ENCODE measurements at regions not wholly inside any gene's neighbourhood (a gene's known extent, or its start where the extent isn't known, plus 50 kb on each side); places are given as distances from the start of the nearest gene placed in this dataset.

DNA sequence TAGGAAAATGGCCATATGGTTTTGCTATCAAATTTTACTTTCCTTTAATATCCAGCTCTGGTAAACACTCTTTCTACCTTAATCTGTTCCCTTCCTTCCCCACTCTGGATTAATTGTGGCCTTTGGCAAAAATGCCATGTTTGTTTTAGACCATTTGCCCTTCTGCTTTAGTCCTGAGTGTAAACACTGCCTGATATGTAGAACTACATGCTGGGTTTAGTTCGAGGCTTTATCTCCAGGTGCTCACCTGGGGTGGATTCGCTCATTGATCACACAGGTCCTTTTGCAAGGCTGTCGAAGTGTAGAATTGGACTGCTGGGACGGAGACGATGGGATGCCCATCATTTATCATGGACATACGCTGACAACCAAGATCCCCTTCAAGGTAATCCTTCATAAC is 94.1 kb downstream of the NOC3L start:
- Histone ChIP-seq H3K27me3 (no peaks in the 10 kb centered on the region), H3K4me3 (no peak overlapping the region), H3K4me1 (no peaks in the 10 kb centered on the region), H3K36me3 (no peaks in the 10 kb centered on the region), H3K9me3 (peaks cover 3% of the 10 kb centered on the region), H3K27ac (no peak overlapping the region)
- intact Hi-C loops (cut with DNase I): no loop called here
- TF ChIP-seq POLR2A (IDR thresholded peaks at IDR 0.05): no peak
- TF ChIP-seq, protein P1, sequence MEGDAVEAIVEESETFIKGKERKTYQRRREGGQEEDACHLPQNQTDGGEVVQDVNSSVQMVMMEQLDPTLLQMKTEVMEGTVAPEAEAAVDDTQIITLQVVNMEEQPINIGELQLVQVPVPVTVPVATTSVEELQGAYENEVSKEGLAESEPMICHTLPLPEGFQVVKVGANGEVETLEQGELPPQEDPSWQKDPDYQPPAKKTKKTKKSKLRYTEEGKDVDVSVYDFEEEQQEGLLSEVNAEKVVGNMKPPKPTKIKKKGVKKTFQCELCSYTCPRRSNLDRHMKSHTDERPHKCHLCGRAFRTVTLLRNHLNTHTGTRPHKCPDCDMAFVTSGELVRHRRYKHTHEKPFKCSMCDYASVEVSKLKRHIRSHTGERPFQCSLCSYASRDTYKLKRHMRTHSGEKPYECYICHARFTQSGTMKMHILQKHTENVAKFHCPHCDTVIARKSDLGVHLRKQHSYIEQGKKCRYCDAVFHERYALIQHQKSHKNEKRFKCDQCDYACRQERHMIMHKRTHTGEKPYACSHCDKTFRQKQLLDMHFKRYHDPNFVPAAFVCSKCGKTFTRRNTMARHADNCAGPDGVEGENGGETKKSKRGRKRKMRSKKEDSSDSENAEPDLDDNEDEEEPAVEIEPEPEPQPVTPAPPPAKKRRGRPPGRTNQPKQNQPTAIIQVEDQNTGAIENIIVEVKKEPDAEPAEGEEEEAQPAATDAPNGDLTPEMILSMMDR (IDR thresholded peaks at IDR 0.05): no peak
- TF ChIP-seq POLR2AphosphoS5 (IDR thresholded peaks at IDR 0.05; ENCODE audit: insufficient read depth in 1 of 2, low read depth in 1 of 2): no peak
- DNase-seq (ENCODE audit: extremely low spot score in 2 of 2): no peak

DNA sequence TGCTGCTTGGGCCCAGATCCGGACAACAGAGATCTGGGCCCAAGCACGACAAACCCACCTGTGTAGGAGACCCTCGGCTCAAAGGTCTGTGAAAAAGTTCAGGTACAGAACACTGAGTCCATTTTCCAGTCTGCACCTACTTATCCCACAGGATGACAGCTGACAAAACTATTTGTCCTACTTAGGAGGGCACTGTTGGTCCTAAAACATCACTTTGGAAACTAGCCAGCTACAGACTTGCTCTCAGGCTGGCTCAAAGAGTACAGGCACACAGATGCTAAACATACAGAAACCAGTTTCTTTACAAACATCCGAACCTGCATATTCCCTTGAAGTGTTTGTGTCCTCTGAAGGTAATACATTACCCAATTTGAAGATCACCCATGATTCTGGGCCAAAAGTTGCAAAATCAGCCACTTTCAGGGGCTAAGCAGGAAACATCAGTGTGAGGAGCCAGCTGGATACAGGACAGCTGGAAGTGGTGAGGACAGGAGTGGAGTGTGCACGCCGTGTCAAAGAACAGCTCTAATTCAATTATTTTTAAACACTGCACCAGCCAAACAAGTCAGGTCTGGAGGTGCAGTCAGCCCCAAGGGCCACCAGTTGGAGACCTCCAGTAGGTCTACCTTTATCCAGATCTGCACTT is 88.5 kb downstream of the NOC3L start:
- H3K4me3 ChIP-seq: no peak overlapping the region
- H3K4me1 ChIP-seq: no peaks in the 10 kb centered on the region
- H3K27me3 ChIP-seq: no peaks in the 10 kb centered on the region
- no peak for DNase-seq (ENCODE audit: extremely low spot score in 2 of 2)
- intact Hi-C loops (cut with DNase I): no loop called here
- no peaks in the 10 kb centered on the region for H3K36me3 ChIP-seq
- peaks cover 3% of the 10 kb centered on the region for H3K9me3 ChIP-seq
- no peak overlapping the region for H3K27ac ChIP-seq
- TF ChIP-seq POLR2AphosphoS5 (IDR thresholded peaks at IDR 0.05; ENCODE audit: insufficient read depth in 1 of 2, low read depth in 1 of 2) (no peak), POLR2A (IDR thresholded peaks at IDR 0.05) (no peak)
- TF ChIP-seq, protein P1 (IDR thresholded peaks at IDR 0.05): no peak

DNA sequence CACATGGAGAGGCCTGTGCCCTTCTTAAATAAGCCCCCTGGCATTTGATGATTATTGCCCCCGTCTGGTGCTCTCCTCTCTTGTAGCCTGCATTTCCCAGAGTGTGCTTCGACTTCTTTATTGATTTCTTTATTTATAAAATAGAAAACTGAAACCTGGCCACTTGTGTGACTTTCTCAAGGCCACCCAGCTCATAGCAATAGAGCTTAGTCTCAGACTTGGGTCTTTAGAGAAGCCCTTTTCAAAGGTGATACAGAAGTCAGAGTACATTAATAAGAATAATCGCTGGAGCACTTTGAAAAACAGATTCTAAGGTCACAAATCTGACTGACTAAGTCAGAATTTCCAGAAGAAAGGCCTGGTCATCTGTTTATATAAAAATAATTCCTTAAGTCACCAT is 86.6 kb downstream of the NOC3L start:
- TF ChIP-seq, protein P1 (IDR thresholded peaks at IDR 0.05): no peak
- no peak for TF ChIP-seq POLR2A (IDR thresholded peaks at IDR 0.05)
- no peak for TF ChIP-seq POLR2AphosphoS5 (IDR thresholded peaks at IDR 0.05; ENCODE audit: insufficient read depth in 1 of 2, low read depth in 1 of 2)
- no peaks in the 10 kb centered on the region for H3K27me3 ChIP-seq
- intact Hi-C loops (cut with DNase I): no loop called here
- H3K36me3 ChIP-seq: no peaks in the 10 kb centered on the region
- peaks cover 3% of the 10 kb centered on the region for H3K9me3 ChIP-seq
- DNase-seq (ENCODE audit: extremely low spot score in 2 of 2): no peak
- H3K27ac ChIP-seq: no peak overlapping the region
- H3K4me1 ChIP-seq: no peaks in the 10 kb centered on the region
- no peak overlapping the region for H3K4me3 ChIP-seq

DNA sequence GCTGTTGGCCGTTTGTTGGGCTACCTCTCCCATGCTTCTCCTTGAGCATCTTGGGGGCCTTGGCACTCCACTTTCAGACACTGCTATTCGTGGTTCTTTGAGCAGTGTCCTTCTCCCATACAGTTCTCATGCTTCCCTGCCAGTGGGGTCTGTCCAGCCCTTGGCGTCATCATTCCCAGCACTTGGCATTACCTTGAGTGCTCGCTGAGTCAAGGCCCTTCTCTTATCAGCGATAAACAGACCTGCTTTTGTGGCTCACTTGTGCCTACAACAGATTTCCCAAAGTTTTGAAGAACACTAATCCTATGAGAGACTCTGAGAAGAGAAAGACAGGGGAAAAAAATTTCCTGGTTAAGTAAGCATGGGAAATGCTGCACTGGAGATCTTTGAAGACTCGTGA is 85.3 kb downstream of the NOC3L start:
- TF ChIP-seq POLR2A (IDR thresholded peaks at IDR 0.05) (no peak), POLR2AphosphoS5 (IDR thresholded peaks at IDR 0.05; ENCODE audit: insufficient read depth in 1 of 2, low read depth in 1 of 2) (no peak)
- TF ChIP-seq, protein P1 (IDR thresholded peaks at IDR 0.05): no peak
- no peaks in the 10 kb centered on the region for H3K4me1 ChIP-seq
- H3K27ac ChIP-seq: no peak overlapping the region
- intact Hi-C loops (cut with DNase I): no loop called here
- no peaks in the 10 kb centered on the region for H3K27me3 ChIP-seq
- H3K4me3 ChIP-seq: no peak overlapping the region
- no peaks in the 10 kb centered on the region for H3K36me3 ChIP-seq
- no peak for DNase-seq (ENCODE audit: extremely low spot score in 2 of 2)
- H3K9me3 ChIP-seq: no peaks in the 10 kb centered on the region

DNA sequence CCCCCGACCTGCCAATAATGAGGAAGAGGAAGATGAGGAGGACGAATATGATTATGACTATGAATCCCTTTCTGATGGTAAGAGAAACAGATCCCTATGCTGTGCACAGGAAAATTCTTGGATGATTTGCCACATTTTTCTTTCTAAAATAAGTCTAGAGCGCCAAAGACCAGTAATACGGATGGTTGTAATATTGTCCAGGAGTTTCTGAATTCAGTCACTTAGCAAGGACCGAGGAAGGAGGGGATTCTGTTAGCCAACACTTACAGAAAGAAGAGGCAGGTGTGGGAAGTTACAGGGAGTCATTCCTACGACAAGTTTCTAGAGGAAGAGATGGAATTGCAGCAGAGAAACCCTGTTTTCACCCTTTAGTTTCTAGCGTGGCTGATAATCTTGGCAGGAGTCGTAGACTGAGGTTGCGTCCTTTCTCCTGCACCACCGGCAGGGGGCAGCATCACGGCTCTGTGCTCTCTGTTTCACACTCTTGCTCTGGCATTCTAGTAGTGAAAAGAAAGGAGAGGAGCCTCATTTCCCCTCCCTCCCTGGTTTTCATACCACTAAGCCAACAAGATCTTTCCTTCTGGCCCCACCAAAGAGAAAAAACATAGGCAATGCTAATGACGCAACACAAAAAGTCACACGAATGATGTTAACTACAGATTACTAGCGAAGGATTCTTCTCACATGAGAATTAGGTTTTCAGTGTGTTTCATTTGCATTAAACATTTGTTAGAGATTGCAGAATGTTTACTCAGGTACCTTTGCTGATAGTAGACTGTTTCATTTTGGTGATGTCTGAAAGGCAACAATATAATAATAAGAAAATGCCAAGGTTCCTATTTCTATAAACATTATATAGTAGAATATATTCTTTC is 82.7 kb downstream of the NOC3L start:
- H3K36me3 ChIP-seq: no peaks in the 10 kb centered on the region
- no peak for DNase-seq (ENCODE audit: extremely low spot score in 2 of 2)
- no peak overlapping the region for H3K27ac ChIP-seq
- H3K4me3 ChIP-seq: no peak overlapping the region
- intact Hi-C loops (cut with DNase I): no loop called here
- H3K9me3 ChIP-seq: no peaks in the 10 kb centered on the region
- no peaks in the 10 kb centered on the region for H3K27me3 ChIP-seq
- TF ChIP-seq POLR2A (IDR thresholded peaks at IDR 0.05) (no peak), POLR2AphosphoS5 (IDR thresholded peaks at IDR 0.05; ENCODE audit: insufficient read depth in 1 of 2, low read depth in 1 of 2) (no peak)
- TF ChIP-seq, protein P1 (IDR thresholded peaks at IDR 0.05): peak; percentile 42 to 75 (median 56)
- no peaks in the 10 kb centered on the region for H3K4me1 ChIP-seq

Data from vagina (tissue), 2 donors.